Putamen (tissue), 1 donor: ENCODE measurements at regions not wholly inside any gene's neighbourhood (a gene's known extent, or its start where the extent isn't known, plus 50 kb on each side); places are given as distances from the start of the nearest gene placed in this dataset.

Experiments
- DNase-seq: peaks from one replicate; pipeline ENCODE4 v3.0.0-alpha.2; 2016; ENCODE audit warnings: low spot score

GRCh38 chr9:126223798-126224531 is 102.7 kb upstream of the MVB12B start:
- no peak for DNase-seq

GRCh38 chr9:126225611-126226609 is 100.7 kb upstream of the MVB12B start:
- no peak for DNase-seq

DNA sequence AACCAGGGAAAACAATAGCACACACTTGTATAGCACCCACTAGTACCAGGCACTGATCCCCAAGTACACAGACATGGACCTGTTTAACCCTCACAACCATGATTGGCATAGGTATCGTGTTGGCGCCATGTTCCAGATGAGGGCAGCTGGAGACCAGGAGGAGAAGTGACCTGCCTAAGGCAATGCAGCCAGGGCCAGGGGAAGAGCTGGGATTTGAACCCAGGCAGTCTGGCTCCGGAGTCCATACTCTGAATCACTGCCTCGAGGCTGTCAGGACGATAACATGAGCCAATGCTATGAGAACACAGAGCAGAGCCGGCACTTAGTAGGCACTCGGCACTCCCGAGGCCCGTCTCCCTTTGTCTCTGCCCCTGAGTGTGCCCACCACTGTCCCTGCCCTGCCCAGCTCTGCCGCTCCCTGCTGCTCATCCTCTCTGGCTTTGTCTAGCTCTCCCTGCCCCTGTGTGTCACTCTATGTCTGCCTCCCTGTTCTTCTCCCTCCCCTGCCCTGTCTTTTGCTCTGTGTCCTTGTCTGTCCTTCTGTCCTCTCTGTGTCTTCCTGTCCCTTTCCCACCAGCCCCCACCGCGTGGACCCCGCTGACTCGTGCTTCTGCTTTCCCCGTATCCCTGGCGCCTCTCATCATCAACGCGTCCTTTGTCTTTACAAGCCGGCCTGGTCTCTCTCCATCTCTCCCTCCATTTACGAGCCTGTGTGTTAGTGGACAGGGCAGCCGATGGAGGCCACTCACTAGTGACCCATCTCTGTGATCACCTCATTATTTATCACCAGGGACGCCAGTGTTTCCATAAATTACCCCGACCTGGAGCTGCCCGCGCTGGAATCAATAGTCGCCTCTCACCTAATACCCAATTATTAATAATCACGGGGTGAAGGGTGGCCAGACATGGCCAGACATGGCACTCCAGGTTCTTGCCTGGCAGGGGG is 99.4 kb upstream of the MVB12B start:
- DNase-seq = no peak

DNA sequence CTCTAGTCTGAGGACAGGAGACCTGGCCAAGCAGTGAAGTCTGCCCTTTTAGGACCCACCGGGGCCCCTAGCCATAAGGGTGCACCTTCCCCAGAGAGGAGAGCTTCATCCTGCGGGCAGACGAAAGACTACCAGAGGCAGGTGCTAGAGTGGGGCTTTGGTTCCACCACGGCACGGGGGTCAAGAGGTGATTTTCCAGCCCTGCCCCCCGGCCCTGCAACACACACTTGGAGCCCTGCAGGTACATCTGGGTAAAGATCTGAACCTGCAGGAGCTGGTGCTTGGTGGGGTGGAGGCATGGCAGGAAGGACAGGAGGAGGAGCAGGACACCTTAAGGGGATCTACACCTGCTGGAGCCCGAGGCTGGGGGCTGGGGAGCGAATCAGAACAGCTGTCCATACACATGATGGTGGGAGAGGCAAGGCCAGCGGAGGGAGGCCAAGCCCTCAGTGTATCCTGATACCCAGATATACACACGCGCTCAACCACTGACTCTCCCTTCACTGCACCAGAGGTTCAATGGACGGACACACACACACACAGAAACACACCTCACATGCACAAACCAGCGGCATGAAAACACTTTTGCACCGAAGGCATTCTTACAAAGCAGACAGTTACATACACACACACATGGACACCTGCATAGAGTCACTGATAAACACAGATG is 98.4 kb upstream of the MVB12B start:
- no peak for DNase-seq

- DNase-seq = peak; percentile 75
These were observed 97.7 kb upstream of the MVB12B start for GRCh38 chr9:126228781-126229444.

DNA sequence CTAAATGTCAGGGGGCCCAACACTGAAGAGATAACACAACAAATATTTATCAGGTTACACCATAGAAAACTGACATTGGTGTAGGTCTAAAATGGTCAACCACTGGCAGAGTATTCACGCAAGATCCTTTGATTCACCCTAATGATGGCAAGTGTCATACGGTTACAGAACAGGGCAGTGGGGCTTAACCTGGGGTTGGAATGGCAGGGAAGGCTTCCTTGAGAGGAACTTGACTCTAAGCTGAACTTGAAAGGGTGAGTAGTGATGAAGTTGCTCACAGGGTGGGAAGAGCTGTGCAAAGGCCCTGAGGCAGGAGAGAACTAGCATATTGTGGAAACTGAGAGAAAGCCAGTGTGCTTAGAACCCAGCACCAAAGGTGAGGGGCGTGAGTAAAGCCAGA is 97.1 kb upstream of the MVB12B start:
- no peak for DNase-seq

DNA sequence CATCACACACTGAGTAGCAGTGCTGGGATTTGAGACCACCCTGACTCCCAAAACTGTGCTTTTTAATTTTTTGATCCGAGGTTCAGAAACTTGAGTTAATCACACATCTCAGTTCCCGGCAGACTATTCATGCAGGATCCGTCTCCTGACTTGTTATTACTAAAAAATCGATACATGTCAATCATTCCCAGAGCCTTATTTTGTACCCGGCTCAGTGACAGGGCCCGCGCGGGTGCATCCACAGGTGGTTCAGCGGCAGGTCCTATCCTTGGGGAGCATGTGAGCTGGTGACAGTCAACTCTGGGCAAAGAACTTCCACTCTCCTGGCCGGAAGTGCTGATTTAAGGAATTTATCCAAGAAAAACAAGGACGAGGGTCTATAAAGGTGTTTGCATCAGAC is 95.9 kb upstream of the MVB12B start:
- no peak for DNase-seq

DNA sequence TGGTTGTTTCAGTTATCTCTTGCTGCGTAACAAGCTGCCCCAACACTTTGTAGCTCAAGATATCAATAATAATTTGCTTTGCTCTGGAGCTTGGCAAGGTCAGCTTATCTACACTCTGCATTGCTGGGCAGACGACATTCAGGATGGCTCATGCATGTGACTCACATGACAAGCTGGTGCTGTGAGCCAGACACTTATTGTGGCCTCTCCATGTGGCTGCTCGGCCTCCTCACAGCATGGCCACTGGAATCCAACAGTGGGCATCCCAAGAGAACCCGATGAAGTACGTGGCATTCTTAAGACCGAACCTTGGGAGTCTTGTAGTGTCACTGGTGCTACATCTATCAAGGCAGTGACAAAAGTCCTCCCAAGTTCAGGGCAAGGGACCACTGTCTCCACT is 94.2 kb upstream of the MVB12B start:
- DNase-seq = no peak

DNA sequence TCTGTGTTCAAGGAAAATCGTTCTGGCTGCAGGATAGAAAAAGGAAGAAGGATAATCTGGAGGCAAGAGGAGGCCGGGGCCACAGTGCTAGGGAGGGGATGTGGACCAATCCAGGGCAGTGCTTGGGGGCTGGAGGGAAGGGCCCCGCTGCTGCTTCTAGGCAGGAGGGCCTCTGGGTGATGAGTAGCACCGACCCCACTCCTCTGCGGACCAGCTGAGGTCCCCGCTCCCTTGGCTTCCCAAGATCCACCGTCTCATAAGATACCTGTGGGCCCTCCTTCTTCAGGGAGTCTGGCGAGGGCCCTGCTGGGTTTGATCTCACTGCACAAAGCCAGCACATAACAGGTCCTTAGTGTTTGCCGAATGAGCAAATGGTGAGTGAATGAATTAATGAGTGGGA is 93.5 kb upstream of the MVB12B start:
- no peak for DNase-seq

GRCh38 chr9:126233913-126234525 is 92.6 kb upstream of the MVB12B start:
- DNase-seq = no peak

DNA sequence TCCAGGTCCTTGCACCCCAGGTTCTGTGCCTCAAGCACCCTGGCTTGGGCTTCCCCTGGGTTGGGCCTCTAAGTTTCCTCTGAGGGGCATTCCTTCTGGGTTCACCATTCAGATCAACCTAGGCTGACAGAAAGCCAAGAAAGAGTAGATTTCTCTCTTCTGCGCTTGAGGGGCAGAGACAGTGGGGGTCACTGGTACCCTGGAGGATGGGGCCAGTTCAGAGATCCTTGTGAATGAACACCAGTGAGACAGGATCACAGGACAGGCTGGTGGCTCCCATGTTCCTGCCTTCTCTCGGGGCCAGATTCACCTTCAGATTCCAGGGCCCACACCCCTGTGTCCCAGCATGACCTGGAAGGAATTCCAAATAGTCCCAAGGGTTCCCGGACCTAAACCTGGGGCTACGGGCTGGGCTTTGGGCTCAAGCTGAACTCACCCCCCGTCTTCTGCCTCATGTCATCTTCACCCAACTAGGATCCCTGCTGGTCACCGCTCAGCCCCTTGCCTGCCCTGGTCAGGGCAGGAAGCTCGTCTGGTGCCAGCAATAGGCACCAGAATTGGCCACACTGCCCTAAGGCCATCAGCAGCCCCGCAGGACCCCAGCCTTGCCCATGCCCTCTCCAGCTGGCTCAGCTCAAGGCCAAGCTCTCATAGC is 91.8 kb upstream of the MVB12B start:
- no peak for DNase-seq

DNA sequence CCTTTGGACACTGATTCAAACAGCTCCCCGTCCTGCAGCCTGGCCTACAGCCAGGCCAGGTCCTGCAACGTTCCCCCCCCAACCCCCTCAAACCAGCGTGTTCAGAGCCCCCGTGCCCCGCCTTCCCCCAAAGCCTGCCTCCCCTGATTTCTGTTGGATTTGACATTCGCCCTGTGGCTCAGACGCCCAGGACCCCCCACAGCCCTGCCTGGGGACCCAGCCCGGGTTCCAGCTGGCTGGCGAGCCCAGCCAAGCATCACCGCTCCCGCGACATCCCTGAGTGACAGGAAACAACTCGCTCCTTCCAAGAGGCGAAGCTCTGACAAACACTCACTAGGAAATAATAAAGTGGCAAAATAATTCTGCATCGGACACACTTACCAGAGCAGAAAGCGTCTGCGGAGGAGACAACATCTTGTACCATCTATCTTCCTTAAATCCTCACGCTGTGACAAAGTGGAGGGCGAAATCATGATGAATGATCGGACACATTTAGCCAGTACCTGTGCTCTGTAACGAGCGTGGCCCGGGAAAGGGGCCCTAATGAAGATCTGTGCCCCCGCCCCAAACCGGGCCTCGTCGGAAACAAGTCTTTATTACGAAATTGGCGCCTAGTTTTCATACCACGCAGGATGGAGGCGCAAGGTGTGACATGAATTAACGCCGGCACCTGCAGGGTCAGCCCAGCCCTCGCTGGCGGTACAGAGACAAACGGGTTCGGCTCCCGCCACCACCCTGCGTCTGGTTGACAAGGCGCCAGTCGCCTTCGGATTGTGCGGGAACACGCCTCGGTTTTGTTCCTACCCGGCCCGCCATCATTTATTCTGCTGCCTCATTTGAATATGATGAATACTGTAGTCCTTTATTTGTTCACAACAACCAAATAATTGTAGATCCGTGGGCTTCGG is 91.0 kb upstream of the MVB12B start:
- DNase-seq = no peak

GRCh38 chr9:126236273-126236672 is 90.4 kb upstream of the MVB12B start:
- no peak for DNase-seq

DNA sequence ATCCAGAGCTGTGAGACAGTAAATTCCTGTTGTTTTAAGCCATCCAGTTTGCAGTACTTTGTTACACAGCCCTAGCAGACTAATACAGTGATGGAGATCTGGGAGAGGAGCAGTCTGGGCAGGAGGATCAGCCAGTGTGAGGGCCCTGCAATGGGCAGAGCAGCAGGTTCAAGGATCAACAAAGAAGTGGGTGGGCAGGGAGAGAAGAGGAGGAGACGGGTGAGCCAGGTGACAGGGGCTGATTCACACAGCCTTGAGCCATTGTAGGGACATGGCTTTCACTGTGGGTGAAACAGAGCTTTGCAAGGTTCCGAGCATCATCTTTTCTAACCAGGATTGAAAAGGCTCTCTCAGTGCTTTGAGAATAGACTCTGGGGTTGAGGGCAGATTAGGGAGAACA is 88.2 kb upstream of the MVB12B start:
- no peak for DNase-seq

GRCh38 chr9:126239515-126239914 is 87.1 kb upstream of the MVB12B start:
- no peak for DNase-seq

- no peak for DNase-seq
These were observed 85.8 kb upstream of the MVB12B start for GRCh38 chr9:126240835-126241234.

GRCh38 chr9:126248680-126249079 is 77.9 kb upstream of the MVB12B start:
- no peak for DNase-seq

GRCh38 chr9:126261584-126262356 is 64.9 kb upstream of the MVB12B start:
- DNase-seq = no peak
